Glutamatergic neuron (in vitro differentiated cells): ENCODE measurements at regions not wholly inside any gene's neighbourhood (a gene's known extent, or its start where the extent isn't known, plus 50 kb on each side); places are given as distances from the start of the nearest gene placed in this dataset.

ENCODE experiments used
- DNase-seq: peaks from one replicate; pipeline ENCODE4 v3.0.0; 2022
- H3K27ac Mint-ChIP-seq: one replicate; pipeline ENCODE4 v1.8.0; 2020; ENCODE audit warnings: mild to moderate bottlenecking, mixed read lengths, inconsistent platforms; ENCODE audit not compliant: unreplicated experiment
- H3K27me3 Mint-ChIP-seq: one replicate; pipeline ENCODE4 v1.8.0; 2020; ENCODE audit warnings: mild to moderate bottlenecking, moderate library complexity, mixed read lengths, inconsistent platforms; ENCODE audit not compliant: unreplicated experiment
- H3K36me3 Mint-ChIP-seq: one replicate; pipeline ENCODE4 v1.8.0; 2020; ENCODE audit warnings: mild to moderate bottlenecking, mixed read lengths, inconsistent platforms; ENCODE audit not compliant: unreplicated experiment
- H3K4me1 Mint-ChIP-seq: one replicate; pipeline ENCODE4 v1.8.0; 2020; ENCODE audit warnings: mild to moderate bottlenecking, low read depth, mixed read lengths, inconsistent platforms; ENCODE audit not compliant: unreplicated experiment
- H3K4me3 Mint-ChIP-seq: one replicate; pipeline ENCODE4 v1.8.0; 2020; ENCODE audit warnings: mild to moderate bottlenecking, mixed read lengths, inconsistent platforms; ENCODE audit not compliant: unreplicated experiment
- H3K9me3 Mint-ChIP-seq: one replicate; pipeline ENCODE4 v1.8.0; 2020; ENCODE audit warnings: mild to moderate bottlenecking, moderate library complexity, mixed read lengths, inconsistent platforms; ENCODE audit not compliant: unreplicated experiment
- CTCF ChIP-seq: fragments of 200-600 bp; sonication (generic); IDR thresholded peaks from one replicate; pipeline ENCODE4 v1.5.0; 2021; ENCODE audit not compliant: partially characterized antibody, unreplicated experiment

DNA sequence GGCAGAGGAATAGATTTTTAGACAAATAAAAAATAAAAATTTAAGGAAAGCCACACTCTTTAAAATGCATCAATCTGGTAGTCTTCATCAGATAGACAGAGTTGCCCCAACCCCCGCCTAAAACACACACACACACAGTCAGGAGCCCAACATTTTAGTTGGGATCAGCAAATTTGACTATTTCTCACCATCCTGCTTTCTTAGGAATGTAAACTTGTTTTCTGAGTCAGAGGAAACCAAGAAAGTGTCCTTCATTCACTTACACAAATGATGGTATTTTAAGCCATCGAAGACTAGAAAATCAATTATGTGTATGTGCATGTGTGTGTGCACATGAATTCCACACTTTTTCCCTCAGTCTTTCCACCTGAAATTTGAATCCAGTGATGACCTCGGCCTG is 1657.5 kb downstream of the SLITRK1 start:
- Mint-ChIP-seq H3K27me3 (no peaks in the 10 kb centered on the region), H3K27ac (no peak overlapping the region), H3K36me3 (no peaks in the 10 kb centered on the region), H3K4me3 (no peak overlapping the region), H3K9me3 (no peaks in the 10 kb centered on the region), H3K4me1 (no peaks in the 10 kb centered on the region)
- DNase-seq = no peak
- no peak for TF ChIP-seq CTCF

DNA sequence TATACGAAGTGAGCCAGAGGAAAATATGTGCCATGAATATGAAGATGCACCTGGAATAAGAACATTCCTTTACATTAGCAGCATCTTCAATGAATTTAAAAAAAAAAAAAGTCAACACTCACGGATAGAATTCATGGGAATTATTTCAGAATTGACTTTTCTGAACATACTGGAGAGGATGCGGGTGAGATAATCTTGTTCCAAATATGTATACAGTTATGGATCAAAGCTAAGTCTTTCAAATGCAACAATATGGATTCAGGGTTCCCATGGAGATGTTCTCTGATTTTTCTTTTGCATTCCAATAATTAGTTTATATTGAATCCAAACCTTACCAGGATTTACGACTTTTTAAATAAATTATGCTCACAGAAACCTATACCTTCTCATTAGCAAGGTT is 1660.7 kb downstream of the SLITRK1 start:
- TF ChIP-seq CTCF = no peak
- no peak overlapping the region for H3K27ac Mint-ChIP-seq
- no peak overlapping the region for H3K4me3 Mint-ChIP-seq
- no peak for DNase-seq
- no peaks in the 10 kb centered on the region for H3K36me3 Mint-ChIP-seq
- no peaks in the 10 kb centered on the region for H3K4me1 Mint-ChIP-seq
- H3K9me3 Mint-ChIP-seq = no peaks in the 10 kb centered on the region
- no peaks in the 10 kb centered on the region for H3K27me3 Mint-ChIP-seq

GRCh38 chr13:82220641-82221040 is 1661.6 kb downstream of the SLITRK1 start:
- H3K27me3 Mint-ChIP-seq = peaks cover 3% of the 10 kb centered on the region
- H3K4me1 Mint-ChIP-seq = no peaks in the 10 kb centered on the region
- DNase-seq = no peak
- H3K4me3 Mint-ChIP-seq = no peak overlapping the region
- no peak for TF ChIP-seq CTCF
- no peaks in the 10 kb centered on the region for H3K36me3 Mint-ChIP-seq
- H3K27ac Mint-ChIP-seq = no peak overlapping the region
- no peaks in the 10 kb centered on the region for H3K9me3 Mint-ChIP-seq

DNA sequence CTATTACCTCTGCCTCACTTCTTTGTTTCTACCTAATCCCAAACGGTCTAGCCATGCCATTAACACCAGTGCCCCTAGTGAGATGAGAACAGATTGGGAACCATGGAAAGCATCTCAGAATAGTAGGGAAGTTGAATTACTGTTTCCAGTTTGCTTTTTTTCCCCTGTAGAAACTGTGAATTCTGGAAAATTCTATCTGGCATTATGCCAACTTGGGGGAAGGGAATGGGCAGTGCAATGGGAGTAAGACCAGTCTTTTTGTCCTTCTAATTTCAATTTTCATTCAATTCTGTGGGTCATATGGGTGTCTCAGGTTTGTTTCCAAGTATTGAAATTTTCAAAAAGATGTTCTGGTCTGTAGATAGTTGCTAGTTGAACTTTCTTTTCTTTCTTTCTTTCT is 1666.1 kb downstream of the SLITRK1 start:
- peaks cover 3% of the 10 kb centered on the region for H3K27me3 Mint-ChIP-seq
- H3K27ac Mint-ChIP-seq = no peak overlapping the region
- DNase-seq = no peak
- TF ChIP-seq CTCF = no peak
- H3K4me3 Mint-ChIP-seq = no peak overlapping the region
- H3K36me3 Mint-ChIP-seq = no peaks in the 10 kb centered on the region
- H3K4me1 Mint-ChIP-seq = no peaks in the 10 kb centered on the region
- H3K9me3 Mint-ChIP-seq = no peaks in the 10 kb centered on the region

- Mint-ChIP-seq H3K9me3 (no peaks in the 10 kb centered on the region), H3K27ac (no peak overlapping the region), H3K27me3 (peaks cover 3% of the 10 kb centered on the region), H3K4me3 (no peak overlapping the region), H3K4me1 (no peaks in the 10 kb centered on the region), H3K36me3 (no peaks in the 10 kb centered on the region)
- no peak for TF ChIP-seq CTCF
- no peak for DNase-seq
Measured at GRCh38 chr13:82214341-82214740, 1667.9 kb downstream of the SLITRK1 start.
